ENCODE measurements at regions not wholly inside any gene's neighbourhood (a gene's known extent, or its start where the extent isn't known, plus 50 kb on each side); places are given as distances from the start of the nearest gene placed in this dataset.

- H4K20me1 ChIP-seq (ENCODE audit: insufficient read depth, low read length), result no peaks in the 10 kb centered on the region
- ChIA-PET CTCF (no interaction called here), POLR2A (ENCODE audit: unreplicated experiment) (no interaction called here)
- no peak overlapping the region for H2BK5ac ChIP-seq (ENCODE audit: low read depth, low read length, poor library complexity, severe bottlenecking)
- no peak overlapping the region for H2AFZ ChIP-seq (replicated peaks; ENCODE audit: low read length, poor library complexity)
- H3K9ac ChIP-seq (ENCODE audit: low read depth, low read length), result no peak overlapping the region
- H3K9me3 ChIP-seq (ENCODE audit: control insufficient read depth, insufficient read depth, low read length), result peaks cover 2% of the 10 kb centered on the region; the same call in 1 of the 2 replicates
- H3K36me3 ChIP-seq (ENCODE audit: control insufficient read depth, insufficient read depth, low read length), result no peaks in the 10 kb centered on the region
- DNase-seq (no peak), ATAC-seq (ENCODE audit: low read depth) (no peak)
- no CpG with 5 or more reads among the region's 4 CpGs for WGBS, 2 experiments (ENCODE audit: extremely low coverage in 2 of 2, insufficient read length in 1 of 2)
- no peak overlapping the region for H2AK9ac ChIP-seq (replicated peaks; ENCODE audit: low read depth, low read length, poor library complexity)
- no peak overlapping the region for H2AK5ac ChIP-seq (ENCODE audit: low read depth, low read length)
- no peak overlapping the region for H2BK15ac ChIP-seq (ENCODE audit: low read depth, low read length)
- no peak overlapping the region for H2BK120ac ChIP-seq (ENCODE audit: low read depth, low read length)
- no peaks in the 10 kb centered on the region for H3K4me1 ChIP-seq (ENCODE audit: control insufficient read depth, insufficient read depth, low read length)
- H4K91ac ChIP-seq (ENCODE audit: insufficient read depth, low read depth, low read length), result no peak overlapping the region
- no peak overlapping the region for H3K18ac ChIP-seq (ENCODE audit: low read depth, low read length)
- no peak overlapping the region for H3K27ac ChIP-seq (ENCODE audit: insufficient read depth, low read length)
- H2BK20ac ChIP-seq (ENCODE audit: low read depth, low read length), result no peak overlapping the region
- TF ChIP-seq MXI1 (IDR thresholded peaks at IDR 0.05; ENCODE audit: borderline replicate concordance, low read depth, low read length), result no peak
- no peak for TF ChIP-seq RAD21 (IDR thresholded peaks at IDR 0.05; ENCODE audit: low read length)
- no peak for TF ChIP-seq SMC3 (IDR thresholded peaks at IDR 0.05; ENCODE audit: low read depth, low read length)
- no peak for TF ChIP-seq POLR2A (IDR thresholded peaks at IDR 0.05; ENCODE audit: low read depth, low read length)
- no peak for TF ChIP-seq MAFK (IDR thresholded peaks at IDR 0.05; ENCODE audit: low read depth, low read length)
- TF ChIP-seq CEBPB (IDR thresholded peaks at IDR 0.05; ENCODE audit: low read depth, low read length), result no peak
- no peak for TF ChIP-seq NFE2L2 (IDR thresholded peaks at IDR 0.05; ENCODE audit: low read depth, low read length)
- no peak for TF ChIP-seq BHLHE40 (IDR thresholded peaks at IDR 0.05; ENCODE audit: low read depth, low read length)
- TF ChIP-seq MAZ (IDR thresholded peaks at IDR 0.05; ENCODE audit: borderline replicate concordance, low read depth, low read length), result no peak
- no peak for TF ChIP-seq RCOR1 (IDR thresholded peaks at IDR 0.05; ENCODE audit: insufficient replicate concordance, low read length)
- no peak for TF ChIP-seq FOS (IDR thresholded peaks at IDR 0.05; ENCODE audit: low read depth, low read length)
- no peak for TF ChIP-seq CTCF (conservative IDR thresholded peaks at IDR 0.05; ENCODE audit: low read depth, low read length)
- TF ChIP-seq RFX5 (IDR thresholded peaks at IDR 0.05; ENCODE audit: low read depth, low read length), result no peak
- TF ChIP-seq CHD1 (IDR thresholded peaks at IDR 0.05; ENCODE audit: low read depth, low read length), result no peak
- in situ Hi-C loops (cut with MboI; ENCODE audit: low sequenced_read_pairs), result no loop called here
- no peak overlapping the region for H3K56ac ChIP-seq (ENCODE audit: extremely low read depth, insufficient read depth, low read length)
- no peak overlapping the region for H3K23ac ChIP-seq (ENCODE audit: low read depth, low read length)
- dilution Hi-C loops (cut with HindIII; ENCODE audit: low sequenced_read_pairs, unreplicated experiment), result no loop called here
- no peak overlapping the region for H3K4ac ChIP-seq (ENCODE audit: low read depth, low read length)
- no peak overlapping the region for H4K5ac ChIP-seq (ENCODE audit: low read depth, low read length)
- H3K4me3 ChIP-seq (ENCODE audit: insufficient read depth, low read depth, low read length), result no peak overlapping the region
- H3K4me2 ChIP-seq (ENCODE audit: low read depth, low read length), result no peak overlapping the region
- no peaks in the 10 kb centered on the region for H3K27me3 ChIP-seq (ENCODE audit: control insufficient read depth, insufficient read depth, low read length)
- H3K9me1 ChIP-seq (ENCODE audit: insufficient read depth, low read length), result no peaks in the 10 kb centered on the region
- H3K79me1 ChIP-seq (ENCODE audit: low read depth in 1 of 2, low read length in 2 of 2), result no peaks in the 10 kb centered on the region
- H3K14ac ChIP-seq (replicated peaks; ENCODE audit: low read depth, low read length), result no peak overlapping the region
- intact Hi-C loops (cut with micrococcal nuclease), result no loop called here
- H4K8ac ChIP-seq (ENCODE audit: low read depth in 2 of 2, low read length in 2 of 2), result no peak overlapping the region
- no TSS peak for BruUV-seq (replicated peaks)
Observed at GRCh38 chrX:99348256-99348655, 1061.8 kb downstream of the PCDH19 start.

Data from IMR-90 (cell line).